Cardiac muscle cell (in vitro differentiated cells and primary cell): ENCODE measurements at regions not wholly inside any gene's neighbourhood (a gene's known extent, or its start where the extent isn't known, plus 50 kb on each side); places are given as distances from the start of the nearest gene placed in this dataset.

Source experiments
- DNase-seq, 2 donors: peaks; one replicate each; pipeline versions ENCODE4 v3.0.0 to v3.0.0-alpha.2; 2010 to 2017; ENCODE audit warnings: low read depth in 1 of 2, low spot score in 1 of 2
- H3K27ac ChIP-seq: fragments of 200-600 bp; sonication (generic); 2 replicates; pipeline ENCODE4 v1.5.1; 2016
- H3K27me3 ChIP-seq: fragments of 200-600 bp; sonication (generic); 2 replicates; pipeline ENCODE4 v1.6.0; 2016; ENCODE audit warnings: control low read depth
- H3K36me3 ChIP-seq: fragments of 200-600 bp; sonication (generic); 2 replicates; pipeline ENCODE4 v1.5.1; 2016; ENCODE audit warnings: control low read depth
- H3K4me1 ChIP-seq: fragments of 200-600 bp; sonication (generic); 2 replicates; pipeline ENCODE4 v1.8.1; 2017; ENCODE audit warnings: low read depth, mild to moderate bottlenecking, mixed run types
- H3K4me3 ChIP-seq: fragments of 200-600 bp; sonication (generic); 2 replicates; pipeline ENCODE4 v1.5.1; 2016; ENCODE audit warnings: mild to moderate bottlenecking
- H3K9me3 ChIP-seq: fragments of 200-600 bp; sonication (generic); 2 replicates; pipeline ENCODE4 v1.5.1; 2017; ENCODE audit warnings: low read depth, mild to moderate bottlenecking, control low read depth
- CTCF ChIP-seq: IDR thresholded peaks from 2 replicates; pipeline ENCODE4 v1.5.1; 2012; ENCODE audit warnings: low read depth, mild to moderate bottlenecking, low read length

DNA sequence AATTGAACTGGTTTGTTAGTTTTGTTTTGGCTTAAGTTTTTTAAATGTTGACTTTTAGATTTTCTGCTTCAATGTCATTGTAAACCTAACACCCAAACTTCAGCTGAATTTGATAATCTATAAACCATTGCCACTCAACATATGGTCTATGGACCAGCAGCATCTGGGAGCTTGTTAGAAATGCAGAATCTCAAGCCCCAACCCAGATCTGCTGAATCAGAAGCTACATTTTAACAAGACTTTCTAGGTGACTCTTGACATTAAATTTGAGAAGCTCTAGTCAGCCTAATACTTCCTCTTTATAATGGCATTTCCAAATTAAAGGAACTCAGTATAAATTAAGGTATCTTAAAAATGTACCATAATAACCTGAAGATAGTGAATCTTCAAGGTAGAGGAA, 96.5 kb upstream of the THRB start:
- no peak for TF ChIP-seq CTCF
- no peak for DNase-seq
- Histone ChIP-seq H3K4me1 (no peaks in the 10 kb centered on the region), H3K27me3 (no peaks in the 10 kb centered on the region), H3K27ac (no peak overlapping the region), H3K9me3 (no peaks in the 10 kb centered on the region), H3K36me3 (no peaks in the 10 kb centered on the region), H3K4me3 (no peak overlapping the region)

DNA sequence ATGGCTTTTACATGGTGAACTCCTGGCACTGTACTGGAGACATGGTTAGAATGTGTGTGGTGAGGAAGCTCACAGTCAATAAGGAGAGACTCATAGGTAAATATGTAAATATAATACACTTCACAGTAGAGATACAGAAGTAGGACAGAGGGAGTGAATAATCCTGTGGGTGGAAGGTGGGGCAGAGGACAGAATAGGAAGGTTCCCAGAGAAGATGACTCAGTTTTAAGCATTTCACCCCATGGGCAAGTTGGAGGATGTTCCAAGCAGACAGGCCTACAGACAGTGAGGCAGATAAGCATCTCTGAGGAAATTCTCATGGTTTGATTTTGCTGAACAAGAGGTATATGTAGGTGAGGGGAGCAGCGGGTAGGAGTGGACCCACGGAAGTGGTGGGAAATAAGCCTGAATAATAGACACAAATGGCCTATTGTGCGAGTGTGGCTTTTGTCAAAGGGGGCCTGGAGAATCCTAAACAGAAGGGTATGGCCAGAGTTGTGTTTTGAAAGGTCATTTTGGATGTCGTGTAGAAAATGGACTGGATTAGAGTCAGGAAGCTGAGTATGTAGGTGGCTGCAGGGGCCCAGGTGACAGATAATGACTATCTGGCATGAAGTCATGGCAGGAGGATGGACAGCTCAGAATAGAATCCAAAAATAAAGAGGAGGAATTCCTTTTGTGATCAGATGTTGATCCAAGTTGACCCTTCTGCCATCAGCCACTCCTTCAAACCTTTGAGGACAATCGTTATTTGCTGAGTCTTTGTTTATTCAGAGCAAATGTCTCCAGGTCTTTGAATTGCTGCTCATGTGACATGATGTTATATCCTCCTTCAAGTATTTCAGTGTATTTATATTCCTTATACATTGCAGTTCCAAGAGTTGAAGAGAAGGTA, 97.3 kb upstream of the THRB start:
- no peak for DNase-seq
- TF ChIP-seq CTCF, result no peak
- no peaks in the 10 kb centered on the region for H3K36me3 ChIP-seq
- H3K27ac ChIP-seq, result no peak overlapping the region
- no peaks in the 10 kb centered on the region for H3K27me3 ChIP-seq
- H3K9me3 ChIP-seq, result no peaks in the 10 kb centered on the region
- H3K4me1 ChIP-seq, result no peaks in the 10 kb centered on the region
- H3K4me3 ChIP-seq, result no peak overlapping the region

DNA sequence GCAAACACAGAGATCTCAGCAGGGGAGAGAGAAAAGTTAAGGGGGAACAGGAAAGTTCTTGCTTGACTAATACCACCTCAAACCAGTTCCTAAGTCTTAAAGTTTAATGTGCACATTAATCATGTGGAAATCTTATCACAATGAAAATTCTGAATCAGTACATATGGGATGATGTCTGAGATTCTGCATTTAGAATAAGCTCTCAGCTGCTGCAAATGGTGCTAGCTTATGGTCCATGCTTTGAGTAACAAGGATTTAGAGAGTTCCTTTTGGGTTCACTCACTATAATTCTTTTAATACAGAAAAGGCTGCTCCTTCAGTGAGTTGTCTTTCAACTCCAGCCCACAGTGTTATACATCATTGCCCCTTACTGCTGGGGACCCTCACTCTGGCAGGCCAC, 99.5 kb upstream of the THRB start:
- no peaks in the 10 kb centered on the region for H3K9me3 ChIP-seq
- H3K27ac ChIP-seq, result no peak overlapping the region
- no peaks in the 10 kb centered on the region for H3K4me1 ChIP-seq
- TF ChIP-seq CTCF, result no peak
- DNase-seq, result no peak
- no peaks in the 10 kb centered on the region for H3K27me3 ChIP-seq
- no peaks in the 10 kb centered on the region for H3K36me3 ChIP-seq
- no peak overlapping the region for H3K4me3 ChIP-seq

DNA sequence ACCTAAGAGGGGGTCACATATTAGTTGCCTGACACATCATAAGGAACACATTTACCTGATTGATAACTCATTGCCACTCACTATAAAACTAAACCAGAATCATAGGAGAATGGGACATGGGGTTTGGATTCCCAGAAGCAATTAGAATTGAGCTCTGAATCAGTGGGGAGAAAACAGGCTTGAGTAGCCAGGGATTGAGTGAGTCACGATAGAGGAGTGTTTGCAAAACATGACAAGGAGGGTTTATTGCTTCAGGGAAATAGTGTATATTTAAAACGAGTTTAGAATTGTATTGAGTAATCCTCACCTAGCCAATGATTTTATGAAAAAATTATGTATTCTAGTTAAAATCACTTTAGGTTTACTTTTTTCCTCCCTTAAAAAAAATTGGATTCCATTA, 101.1 kb upstream of the THRB start:
- H3K27me3 ChIP-seq, result no peaks in the 10 kb centered on the region
- no peaks in the 10 kb centered on the region for H3K4me1 ChIP-seq
- no peaks in the 10 kb centered on the region for H3K36me3 ChIP-seq
- no peak for DNase-seq
- H3K4me3 ChIP-seq, result no peak overlapping the region
- no peak for TF ChIP-seq CTCF
- no peaks in the 10 kb centered on the region for H3K9me3 ChIP-seq
- no peak overlapping the region for H3K27ac ChIP-seq

GRCh38 chr3:24596626-24597025, 102.0 kb upstream of the THRB start:
- no peak for TF ChIP-seq CTCF
- no peak for DNase-seq
- Histone ChIP-seq H3K4me1 (no peaks in the 10 kb centered on the region), H3K36me3 (no peaks in the 10 kb centered on the region), H3K27me3 (no peaks in the 10 kb centered on the region), H3K4me3 (no peak overlapping the region), H3K27ac (no peak overlapping the region), H3K9me3 (no peaks in the 10 kb centered on the region)
